ENCODE measurements at regions not wholly inside any gene's neighbourhood (a gene's known extent, or its start where the extent isn't known, plus 50 kb on each side); places are given as distances from the start of the nearest gene placed in this dataset.

- H4K20me1 ChIP-seq (ENCODE audit: low read depth, low read length): no peaks in the 10 kb centered on the region
- H3K79me2 ChIP-seq (ENCODE audit: insufficient read depth, low read length): no peaks in the 10 kb centered on the region
- no peaks in the 10 kb centered on the region for H3K36me3 ChIP-seq (ENCODE audit: low read length)
- no peak overlapping the region for H3K4me3 ChIP-seq (ENCODE audit: insufficient read depth, low read length, poor library complexity, severe bottlenecking)
- TF ChIP-seq CTCF (IDR thresholded peaks at IDR 0.05; ENCODE audit: insufficient read depth, low read length, poor library complexity, severe bottlenecking) (no peak), EZH2phosphoT487 (conservative IDR thresholded peaks at IDR 0.05; ENCODE audit: low read length) (no peak)
- H2AFZ ChIP-seq (ENCODE audit: low read depth, low read length, severe bottlenecking): no peak overlapping the region
- no peaks in the 10 kb centered on the region; the same call in 1 of the 2 replicates for H3K9me3 ChIP-seq (ENCODE audit: insufficient read depth, low read length)
- H3K9me2 ChIP-seq (replicated peaks; ENCODE audit: insufficient read depth, low read length): no peaks in the 10 kb centered on the region
- H3K9ac ChIP-seq (ENCODE audit: low read length): no peak overlapping the region
- H3K4me2 ChIP-seq (ENCODE audit: low read depth, low read length, poor library complexity, severe bottlenecking): no peak overlapping the region
- no peak overlapping the region for H3K27ac ChIP-seq (ENCODE audit: low read depth, low read length)
- no peaks in the 10 kb centered on the region for H3K27me3 ChIP-seq (ENCODE audit: low read length)
- no peaks in the 10 kb centered on the region for H3F3A ChIP-seq (ENCODE audit: insufficient read depth)
Observed at GRCh38 chr21:27366036-27366435, 399.1 kb upstream of the ADAMTS5 start.

- no peaks in the 10 kb centered on the region for H3K36me3 ChIP-seq (ENCODE audit: low read length)
- H3K9me3 ChIP-seq (ENCODE audit: insufficient read depth, low read length): no peaks in the 10 kb centered on the region; the same call in 1 of the 2 replicates
- H4K20me1 ChIP-seq (ENCODE audit: low read depth, low read length): no peaks in the 10 kb centered on the region
- no peaks in the 10 kb centered on the region for H3K79me2 ChIP-seq (ENCODE audit: insufficient read depth, low read length)
- H3K9ac ChIP-seq (ENCODE audit: low read length): no peak overlapping the region
- H3F3A ChIP-seq (ENCODE audit: insufficient read depth): no peaks in the 10 kb centered on the region
- H3K4me3 ChIP-seq (ENCODE audit: insufficient read depth, low read length, poor library complexity, severe bottlenecking): no peak overlapping the region
- TF ChIP-seq CTCF (IDR thresholded peaks at IDR 0.05; ENCODE audit: insufficient read depth, low read length, poor library complexity, severe bottlenecking) (no peak), EZH2phosphoT487 (conservative IDR thresholded peaks at IDR 0.05; ENCODE audit: low read length) (no peak)
- H3K27ac ChIP-seq (ENCODE audit: low read depth, low read length): no peak overlapping the region
- no peaks in the 10 kb centered on the region for H3K27me3 ChIP-seq (ENCODE audit: low read length)
- H2AFZ ChIP-seq (ENCODE audit: low read depth, low read length, severe bottlenecking): no peak overlapping the region
- no peaks in the 10 kb centered on the region for H3K9me2 ChIP-seq (replicated peaks; ENCODE audit: insufficient read depth, low read length)
- H3K4me2 ChIP-seq (ENCODE audit: low read depth, low read length, poor library complexity, severe bottlenecking): no peak overlapping the region
Observed at GRCh38 chr21:27365394-27365793, 398.5 kb upstream of the ADAMTS5 start.

- H3F3A ChIP-seq (ENCODE audit: insufficient read depth): no peaks in the 10 kb centered on the region
- H3K27ac ChIP-seq (ENCODE audit: low read depth, low read length): no peak overlapping the region
- H3K27me3 ChIP-seq (ENCODE audit: low read length): no peaks in the 10 kb centered on the region
- no peak overlapping the region for H2AFZ ChIP-seq (ENCODE audit: low read depth, low read length, severe bottlenecking)
- no peak overlapping the region for H3K9ac ChIP-seq (ENCODE audit: low read length)
- H3K36me3 ChIP-seq (ENCODE audit: low read length): no peaks in the 10 kb centered on the region
- H3K9me2 ChIP-seq (replicated peaks; ENCODE audit: insufficient read depth, low read length): no peaks in the 10 kb centered on the region
- H3K4me2 ChIP-seq (ENCODE audit: low read depth, low read length, poor library complexity, severe bottlenecking): no peak overlapping the region
- TF ChIP-seq EZH2phosphoT487 (conservative IDR thresholded peaks at IDR 0.05; ENCODE audit: low read length): no peak
- no peak for TF ChIP-seq CTCF (IDR thresholded peaks at IDR 0.05; ENCODE audit: insufficient read depth, low read length, poor library complexity, severe bottlenecking)
- H3K4me3 ChIP-seq (ENCODE audit: insufficient read depth, low read length, poor library complexity, severe bottlenecking): no peak overlapping the region
- H4K20me1 ChIP-seq (ENCODE audit: low read depth, low read length): no peaks in the 10 kb centered on the region
- no peaks in the 10 kb centered on the region for H3K79me2 ChIP-seq (ENCODE audit: insufficient read depth, low read length)
- H3K9me3 ChIP-seq (ENCODE audit: insufficient read depth, low read length): no peaks in the 10 kb centered on the region; the same call in 1 of the 2 replicates
Observed at GRCh38 chr21:27363719-27364477, 397.0 kb upstream of the ADAMTS5 start.
